ENCODE measurements at regions not wholly inside any gene's neighbourhood (a gene's known extent, or its start where the extent isn't known, plus 50 kb on each side); places are given as distances from the start of the nearest gene placed in this dataset.
A peak's percentile ranks its signal among the peaks of the same experiment; 100 is the strongest.

DNA sequence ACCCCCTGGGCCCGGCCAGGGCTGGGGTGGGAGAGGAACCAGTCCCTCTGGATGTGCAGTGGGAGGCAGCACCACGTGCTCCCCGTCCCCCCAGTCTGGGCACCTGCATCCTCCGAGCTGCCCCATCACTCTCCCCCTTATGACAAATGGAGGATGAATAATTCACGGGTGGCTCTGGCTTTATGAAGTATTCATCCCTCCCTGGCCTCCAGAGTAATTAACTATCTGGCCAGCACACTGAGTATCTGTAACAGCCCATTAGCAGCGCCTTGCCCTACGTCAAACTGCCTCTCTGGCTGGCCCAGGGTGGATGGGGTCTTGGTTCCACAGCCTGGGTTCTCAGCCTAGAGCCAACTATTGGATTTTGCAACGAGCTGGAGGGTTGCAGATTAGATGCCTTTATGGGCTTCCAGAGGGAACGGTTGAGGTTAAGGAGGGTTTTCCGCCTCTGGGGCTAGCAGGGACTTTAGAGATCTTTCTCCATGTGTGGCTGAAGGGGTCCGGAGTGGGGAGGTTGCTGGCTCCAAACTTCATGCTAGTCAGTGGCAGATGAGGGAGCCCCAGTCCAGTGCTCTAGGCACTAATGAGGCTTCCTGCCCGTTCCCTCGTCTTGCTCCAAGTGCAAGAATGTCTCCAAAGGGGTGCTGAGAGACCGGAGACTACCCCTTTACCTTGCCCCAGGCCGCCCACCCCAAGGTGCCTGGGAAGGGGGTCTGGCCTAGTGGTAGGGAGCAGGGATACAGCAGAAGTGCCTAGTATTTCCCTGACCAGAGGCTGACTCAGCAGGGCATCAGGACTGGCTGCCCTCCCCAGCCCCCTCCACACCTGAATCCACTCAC lies 53.5 kb upstream of the MLN start:
- no peaks in the 10 kb centered on the region for H3K27me3 ChIP-seq
- no peak overlapping the region for H3K27ac ChIP-seq
- peaks cover 10 to 23% (median 18%) of the 10 kb centered on the region in 4 donors for H3K4me1 ChIP-seq
- no peak for ATAC-seq (ENCODE audit: low FRiP score in 2 of 2)
- no peaks in the 10 kb centered on the region for H3K36me3 ChIP-seq
- TF ChIP-seq POLR2AphosphoS5 (IDR thresholded peaks at IDR 0.05) = no peak
- TF ChIP-seq, protein P1, sequence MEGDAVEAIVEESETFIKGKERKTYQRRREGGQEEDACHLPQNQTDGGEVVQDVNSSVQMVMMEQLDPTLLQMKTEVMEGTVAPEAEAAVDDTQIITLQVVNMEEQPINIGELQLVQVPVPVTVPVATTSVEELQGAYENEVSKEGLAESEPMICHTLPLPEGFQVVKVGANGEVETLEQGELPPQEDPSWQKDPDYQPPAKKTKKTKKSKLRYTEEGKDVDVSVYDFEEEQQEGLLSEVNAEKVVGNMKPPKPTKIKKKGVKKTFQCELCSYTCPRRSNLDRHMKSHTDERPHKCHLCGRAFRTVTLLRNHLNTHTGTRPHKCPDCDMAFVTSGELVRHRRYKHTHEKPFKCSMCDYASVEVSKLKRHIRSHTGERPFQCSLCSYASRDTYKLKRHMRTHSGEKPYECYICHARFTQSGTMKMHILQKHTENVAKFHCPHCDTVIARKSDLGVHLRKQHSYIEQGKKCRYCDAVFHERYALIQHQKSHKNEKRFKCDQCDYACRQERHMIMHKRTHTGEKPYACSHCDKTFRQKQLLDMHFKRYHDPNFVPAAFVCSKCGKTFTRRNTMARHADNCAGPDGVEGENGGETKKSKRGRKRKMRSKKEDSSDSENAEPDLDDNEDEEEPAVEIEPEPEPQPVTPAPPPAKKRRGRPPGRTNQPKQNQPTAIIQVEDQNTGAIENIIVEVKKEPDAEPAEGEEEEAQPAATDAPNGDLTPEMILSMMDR (IDR thresholded peaks at IDR 0.05) = no peak
- TF ChIP-seq POLR2A (IDR thresholded peaks at IDR 0.05) = no peak
- TF ChIP-seq EP300 (IDR thresholded peaks at IDR 0.05) = no peak
- no peak for DNase-seq
- no peaks in the 10 kb centered on the region for H3K9me3 ChIP-seq
- H3K4me3 ChIP-seq = no peak overlapping the region
- WGBS, 2 donors = 48 to 67% methylated on average over 4 to 14 of the region's 15 CpGs

DNA sequence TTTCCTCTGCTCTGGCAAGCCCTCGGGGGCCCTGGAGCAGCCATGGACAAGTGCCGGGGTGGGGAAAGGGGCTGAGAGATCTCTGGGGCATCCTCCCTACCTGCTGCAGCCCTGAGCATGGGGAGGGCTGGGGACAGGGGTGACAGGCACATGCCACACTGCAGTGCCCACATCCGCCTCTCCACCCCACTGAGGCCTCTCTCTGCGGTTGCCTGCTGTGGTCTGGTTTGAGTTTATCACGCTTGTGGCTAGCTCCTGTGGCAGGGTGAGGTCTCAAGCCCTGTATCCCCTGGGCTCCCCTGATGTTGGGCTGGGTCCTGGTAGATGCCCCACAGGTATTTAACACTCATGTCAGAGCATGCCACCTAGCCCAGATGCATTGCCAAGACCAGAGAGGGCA lies 52.9 kb upstream of the MLN start:
- H3K36me3 ChIP-seq = no peaks in the 10 kb centered on the region
- 65 to 66% methylated on average over 2 to 5 of the region's 5 CpGs for WGBS, 2 donors
- TF ChIP-seq POLR2A (IDR thresholded peaks at IDR 0.05) = no peak
- no peak for TF ChIP-seq EP300 (IDR thresholded peaks at IDR 0.05)
- TF ChIP-seq, protein P1 (IDR thresholded peaks at IDR 0.05) = no peak
- TF ChIP-seq POLR2AphosphoS5 (IDR thresholded peaks at IDR 0.05) = no peak
- no peaks in the 10 kb centered on the region for H3K27me3 ChIP-seq
- no peaks in the 10 kb centered on the region for H3K9me3 ChIP-seq
- peaks cover 10 to 23% (median 18%) of the 10 kb centered on the region in 4 donors for H3K4me1 ChIP-seq
- peak in 1 of 2 donors; percentile 23 for ATAC-seq (ENCODE audit: low FRiP score in 2 of 2)
- DNase-seq = peak in 1 of 2 donors; percentile 25
- H3K4me3 ChIP-seq = no peak overlapping the region
- no peak overlapping the region for H3K27ac ChIP-seq

- TF ChIP-seq, protein P1 (IDR thresholded peaks at IDR 0.05) = no peak
- TF ChIP-seq EP300 (IDR thresholded peaks at IDR 0.05) (no peak), POLR2A (IDR thresholded peaks at IDR 0.05) (no peak), POLR2AphosphoS5 (IDR thresholded peaks at IDR 0.05) (no peak)
- WGBS, 2 donors = 67 to 88% methylated on average over 3 to 4 of the region's 6 CpGs
- no peaks in the 10 kb centered on the region for H3K27me3 ChIP-seq
These were observed 52.3 kb upstream of the MLN start for GRCh38 chr6:33856031-33856590.

DNA sequence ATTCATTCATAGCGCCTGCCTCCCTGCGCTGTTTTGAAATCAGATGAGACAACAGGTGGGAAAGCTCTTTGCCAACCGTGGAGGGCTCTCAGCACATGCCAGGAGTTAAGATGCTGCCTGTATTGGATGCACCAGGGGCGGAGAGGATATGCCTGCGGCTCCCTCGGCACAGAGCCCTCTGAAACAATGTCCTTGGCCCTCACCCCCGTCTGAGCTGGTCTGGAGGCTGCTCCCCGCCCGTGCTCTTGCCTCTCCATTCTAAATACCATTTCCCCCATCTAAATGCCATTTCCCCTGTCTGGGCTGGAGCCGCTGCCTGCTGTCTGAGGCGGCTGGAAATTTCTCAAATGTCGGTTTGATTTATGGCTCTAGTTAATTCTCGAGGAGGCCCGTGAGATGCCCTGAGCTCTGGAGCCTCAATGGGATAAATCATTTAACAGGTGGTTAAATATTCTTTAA lies 50.8 kb upstream of the MLN start:
- ATAC-seq (ENCODE audit: low FRiP score in 2 of 2) = no peak
- H3K27ac ChIP-seq = no peak overlapping the region

More at GRCh38 chr6:33856031-33856590, 52.3 kb upstream of the MLN start:
- H3K4me3 ChIP-seq = no peak overlapping the region
- H3K27ac ChIP-seq = no peak overlapping the region
- no peak for ATAC-seq (ENCODE audit: low FRiP score in 2 of 2)
- no peak for DNase-seq
- H3K9me3 ChIP-seq = no peaks in the 10 kb centered on the region
- no peaks in the 10 kb centered on the region for H3K36me3 ChIP-seq
- peaks cover 10 to 21% (median 17%) of the 10 kb centered on the region in 4 donors for H3K4me1 ChIP-seq

More for the DNA sequence above, 50.8 kb upstream of the MLN start:
- Histone ChIP-seq H3K4me1 (peaks cover 10 to 16% (median 11%) of the 10 kb centered on the region in 4 donors), H3K4me3 (no peak overlapping the region), H3K36me3 (no peaks in the 10 kb centered on the region), H3K9me3 (no peaks in the 10 kb centered on the region), H3K27me3 (no peaks in the 10 kb centered on the region)
- 35 to 36% methylated on average over 11 to 14 of the region's 14 CpGs for WGBS, 2 donors
- TF ChIP-seq, protein P1 (IDR thresholded peaks at IDR 0.05) = no peak
- TF ChIP-seq EP300 (IDR thresholded peaks at IDR 0.05) = no peak
- DNase-seq = no peak

All from upper lobe of left lung (tissue), 6 donors.